NCI-H345 (cell line): ENCODE measurements at regions not wholly inside any gene's neighbourhood (a gene's known extent, or its start where the extent isn't known, plus 50 kb on each side); places are given as distances from the start of the nearest gene placed in this dataset.
"Not testable (repeated sequence)": the region's sequence is repeated elsewhere in the genome, so short reads cannot be mapped to it uniquely, and the experiment has no call there.

Experiments
- DNase-seq: peaks from one replicate; lab custom pipeline; 2025; lab: John Stamatoyannopoulos, UW

DNA sequence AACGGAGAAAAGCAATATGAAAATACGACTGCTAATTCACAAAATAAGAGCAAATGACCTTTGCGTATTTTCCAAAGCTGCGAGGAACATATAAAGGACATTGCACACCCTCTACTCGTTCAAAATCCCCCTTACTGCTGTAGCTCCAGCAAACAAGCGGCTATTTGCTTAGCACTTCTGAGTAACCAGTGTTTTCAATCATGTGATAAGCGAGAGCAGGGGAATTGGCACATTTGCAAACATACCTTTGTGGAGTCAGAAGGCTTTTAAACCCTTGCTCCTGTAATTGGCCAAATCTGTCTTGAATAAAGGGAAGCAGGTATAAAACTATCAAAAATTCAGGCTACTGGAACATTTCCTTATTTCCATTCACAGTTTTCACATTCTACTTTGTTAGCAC is 610.2 kb downstream of the UBE2NL start:
- DNase-seq = peak; percentile 16

DNA sequence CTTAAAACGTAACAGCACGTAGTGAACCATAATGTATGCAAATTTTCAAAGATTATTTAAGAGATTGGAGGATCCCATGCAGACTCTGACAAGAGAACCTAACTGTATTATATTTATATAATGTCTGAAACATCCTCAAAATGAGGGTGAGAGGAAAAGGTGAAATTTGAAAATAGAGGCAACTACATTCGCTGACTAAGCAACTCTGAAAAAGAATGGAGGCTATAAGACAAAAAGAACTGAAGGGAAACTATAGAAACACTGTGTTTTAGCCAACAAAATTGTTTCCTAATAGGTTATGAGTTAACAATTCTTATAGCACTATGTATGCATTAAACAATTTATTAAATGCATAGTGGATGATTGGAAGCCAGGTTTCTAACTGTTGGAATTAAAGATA is 648.0 kb downstream of the UBE2NL start:
- no peak for DNase-seq

DNA sequence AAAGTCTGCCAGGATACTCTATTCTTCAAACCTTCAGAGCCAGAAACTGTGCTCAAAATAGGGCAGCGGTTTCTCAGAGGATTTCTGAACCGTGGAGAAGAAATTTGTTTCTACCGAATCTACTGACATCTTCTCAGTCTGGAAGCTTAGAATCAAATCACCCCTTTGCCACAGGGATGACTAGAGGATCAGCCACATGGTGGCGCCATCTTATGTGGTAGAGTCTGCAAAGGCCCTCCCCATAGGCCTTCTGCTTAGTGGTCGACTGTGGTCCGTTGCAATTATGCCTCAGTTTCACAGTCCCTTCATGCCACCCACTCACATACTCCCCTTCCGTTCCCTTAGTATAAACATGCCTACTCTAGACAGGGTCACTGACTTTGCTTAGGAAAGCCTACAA is 680.7 kb upstream of the SPANXN1 start:
- peak; percentile 3 for DNase-seq

DNA sequence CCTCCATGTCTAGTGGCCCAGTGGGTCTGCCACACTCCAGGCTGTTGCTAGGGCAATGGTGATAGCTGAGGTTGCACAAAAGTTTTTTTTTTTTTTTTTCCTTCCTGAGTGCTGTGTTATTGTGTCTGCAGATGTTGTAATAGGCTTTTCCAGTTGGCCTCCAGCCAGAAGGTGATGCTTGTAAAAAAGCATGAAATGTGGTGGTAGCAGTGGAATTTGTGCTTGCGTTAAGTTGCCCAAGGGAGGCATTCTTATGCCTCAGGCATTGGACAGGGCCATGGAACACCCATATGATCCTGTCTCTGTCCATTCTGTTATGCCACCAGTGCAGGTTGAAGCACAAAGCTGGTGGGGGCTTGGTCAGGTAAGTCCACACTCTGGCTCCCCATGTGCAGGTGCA is 660.5 kb upstream of the SPANXN1 start:
- DNase-seq = peak; percentile 48

DNA sequence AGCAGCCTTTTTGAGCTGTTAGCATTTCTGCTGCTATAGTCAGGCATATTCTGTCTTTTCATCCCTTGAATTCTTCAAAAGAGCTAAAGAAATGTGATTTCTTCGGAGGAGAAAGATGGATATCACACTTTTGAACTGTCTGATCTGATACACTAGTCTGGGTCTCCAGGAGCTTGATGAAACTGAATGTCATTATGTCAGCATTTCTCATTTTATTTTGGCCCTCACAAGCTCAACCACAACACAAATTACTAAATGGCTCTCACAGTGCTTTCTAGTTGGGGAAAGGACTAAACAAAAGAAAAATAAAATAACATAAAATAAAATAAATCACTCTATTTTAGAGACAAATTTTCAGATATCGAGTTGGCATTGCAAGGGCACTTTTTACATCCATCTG is 655.3 kb upstream of the SPANXN1 start:
- DNase-seq = no peak

DNA sequence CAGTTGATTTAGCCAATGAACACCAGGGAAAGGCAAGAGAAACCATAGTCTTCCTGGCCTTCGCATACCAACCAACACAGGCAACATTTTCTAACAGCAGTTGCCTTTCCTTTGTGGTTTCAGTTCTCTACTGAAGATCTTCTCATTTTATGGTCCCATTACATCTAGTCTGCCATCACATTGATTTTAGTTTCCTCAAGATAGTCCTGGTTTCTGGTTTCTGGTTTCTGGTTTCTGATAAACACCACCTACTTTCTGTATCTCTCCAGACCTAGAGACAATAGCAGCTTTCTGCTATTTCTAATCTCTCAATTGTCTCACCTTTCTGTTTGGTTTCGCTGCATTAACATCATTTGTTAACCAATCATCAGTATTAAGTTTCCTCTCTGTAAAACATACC is 646.3 kb upstream of the SPANXN1 start:
- no peak for DNase-seq

DNA sequence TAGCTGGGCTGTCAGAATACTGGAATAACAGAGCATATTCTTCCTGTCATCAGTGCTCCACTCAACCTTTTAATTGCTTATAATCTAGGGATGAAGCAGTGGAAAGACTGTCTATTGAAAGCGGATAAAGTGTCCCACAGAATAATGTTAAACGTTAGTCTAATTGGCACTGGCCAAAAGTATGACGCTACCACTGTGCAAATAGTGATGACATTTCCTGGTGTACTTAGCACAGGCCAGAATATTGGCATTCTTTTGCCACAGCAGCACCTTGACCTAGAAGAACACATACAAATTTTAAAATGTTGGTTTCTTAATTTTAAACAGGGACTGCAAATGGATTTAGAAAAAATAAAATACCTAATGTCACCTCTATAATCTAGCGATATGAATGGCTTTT is 635.2 kb upstream of the SPANXN1 start:
- no peak for DNase-seq

DNA sequence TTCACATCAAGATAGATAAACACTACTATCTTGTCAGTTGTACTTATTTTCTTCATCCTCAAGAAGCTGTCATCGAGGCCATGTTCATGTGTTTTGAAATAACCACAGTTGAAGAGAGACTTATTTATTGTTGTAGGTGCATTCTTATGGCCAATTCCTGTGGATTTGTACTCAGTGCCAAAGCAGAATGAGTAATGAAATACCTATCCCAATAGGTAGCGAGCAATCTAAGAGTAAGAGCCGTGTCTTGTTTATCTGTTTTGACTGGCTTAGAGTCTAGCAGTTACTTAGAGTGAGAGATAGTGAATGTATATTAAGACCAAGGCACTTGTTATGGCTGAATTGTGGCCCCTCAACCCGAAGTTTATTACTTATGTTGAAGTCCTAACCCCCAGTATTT is 631.0 kb upstream of the SPANXN1 start:
- DNase-seq = no peak

DNA sequence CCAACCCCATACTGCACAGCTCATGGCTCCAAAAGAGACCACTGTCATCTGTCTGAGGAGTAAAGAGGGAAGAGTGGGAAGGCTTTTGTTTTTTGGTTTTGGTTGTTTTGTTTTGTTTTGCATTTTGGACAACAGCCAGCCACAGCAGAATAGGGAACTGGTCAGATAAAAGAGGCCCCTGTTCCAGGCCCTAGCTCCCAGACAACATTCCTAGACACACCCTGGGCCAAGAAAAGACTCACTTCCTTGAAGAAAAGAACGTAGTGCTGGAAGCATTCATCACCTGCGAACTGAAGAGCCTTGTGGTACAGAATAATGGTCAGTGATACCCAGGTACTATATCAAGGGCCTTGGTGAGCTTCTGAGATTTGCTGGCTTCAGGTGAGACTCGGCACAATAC is 619.4 kb upstream of the SPANXN1 start:
- no peak for DNase-seq

DNA sequence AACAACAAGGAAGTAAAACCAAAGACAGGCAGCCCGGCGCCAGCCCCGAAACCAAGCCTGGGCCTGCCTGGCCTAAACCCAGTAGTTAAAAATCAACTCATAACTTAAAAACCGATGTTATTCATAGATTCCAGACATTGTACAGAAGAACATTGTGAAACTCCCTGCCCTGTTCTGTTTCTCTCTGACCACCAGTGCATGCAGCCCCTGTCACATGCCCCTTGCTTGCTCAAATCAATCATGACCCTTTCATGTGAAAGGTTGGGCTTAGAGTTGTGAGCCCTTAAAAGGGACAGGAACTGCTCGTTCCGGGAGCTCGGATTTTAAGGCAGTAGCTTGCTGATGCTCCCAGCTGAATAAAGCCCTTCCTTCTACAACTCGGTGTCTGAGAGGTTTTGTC is 612.9 kb upstream of the SPANXN1 start:
- DNase-seq = not testable (repeated sequence)

DNA sequence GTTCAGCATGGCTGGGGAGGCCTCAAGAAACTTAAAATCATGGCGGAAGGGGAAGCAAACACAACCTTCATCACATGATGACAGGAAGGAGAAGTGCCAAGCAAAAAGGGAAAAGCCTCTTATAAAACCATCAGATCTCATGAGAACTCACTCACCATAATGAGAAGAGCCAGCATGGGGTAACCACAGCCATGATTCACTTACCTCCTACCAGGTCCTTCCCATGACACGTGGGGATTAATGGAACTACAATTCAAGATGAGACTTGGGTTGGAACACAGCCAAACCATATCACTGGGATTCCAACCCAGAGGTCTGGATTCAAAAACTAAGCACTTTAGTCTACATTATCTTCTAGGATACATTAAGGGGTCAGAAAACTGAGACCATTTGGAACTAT is 609.6 kb upstream of the SPANXN1 start:
- DNase-seq = no peak

DNA sequence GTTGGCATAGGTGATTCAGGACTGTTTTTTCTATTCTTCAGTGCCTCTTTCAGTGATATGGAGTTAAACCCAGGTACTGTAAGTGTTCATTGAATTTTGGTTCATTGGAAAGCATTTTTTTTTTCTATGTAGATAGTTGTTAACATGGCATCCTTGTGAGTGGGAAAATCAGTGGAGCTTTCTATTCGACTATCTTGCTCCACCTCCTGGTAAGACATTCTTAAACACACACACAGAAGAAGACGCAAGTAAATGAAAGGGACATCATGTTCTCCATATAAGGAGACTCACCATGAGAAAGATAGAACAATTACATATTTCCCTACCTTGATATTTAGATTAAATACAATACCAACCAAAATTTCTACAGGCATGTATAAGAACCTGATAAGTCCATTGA is 598.5 kb upstream of the SPANXN1 start:
- DNase-seq = no peak

DNA sequence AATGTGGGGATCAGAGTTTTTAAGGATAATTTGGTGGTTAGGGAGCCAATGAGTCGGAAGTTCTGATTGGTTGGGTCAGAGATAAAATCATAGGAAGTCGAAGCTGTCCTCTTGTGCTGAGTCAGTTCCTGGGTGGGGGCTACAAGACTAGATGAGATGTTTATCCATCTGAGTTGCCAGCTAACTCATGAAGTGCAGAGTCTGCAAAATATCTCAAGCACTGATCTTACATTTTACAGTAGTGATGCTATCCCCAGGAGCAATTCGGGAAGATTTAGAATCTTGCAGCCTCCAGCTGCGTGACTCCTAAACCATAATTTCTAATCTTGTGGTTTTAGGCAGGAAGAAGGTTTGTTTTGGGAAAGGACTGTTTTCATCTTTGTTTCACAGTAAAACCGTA is 565.8 kb upstream of the SPANXN1 start:
- DNase-seq = no peak

DNA sequence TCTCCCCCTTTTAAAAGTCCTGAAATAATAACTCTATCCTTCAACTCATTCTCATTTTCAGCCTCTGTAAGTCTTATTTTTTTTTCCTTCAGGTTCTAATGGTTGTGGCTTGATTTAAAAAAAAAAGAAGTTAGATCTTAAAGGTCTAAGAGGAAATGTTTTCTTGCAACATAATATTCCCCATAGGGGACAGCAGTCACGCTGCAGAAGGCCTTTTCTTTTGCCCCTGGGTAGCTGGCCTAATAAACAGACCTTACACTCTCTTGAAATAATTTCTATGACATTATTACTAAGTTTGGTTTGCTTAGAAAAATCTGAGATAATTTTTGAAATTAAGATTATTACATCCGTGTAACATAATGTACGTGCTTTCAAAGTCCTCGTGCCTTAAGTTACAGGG is 564.1 kb upstream of the SPANXN1 start:
- DNase-seq = no peak

DNA sequence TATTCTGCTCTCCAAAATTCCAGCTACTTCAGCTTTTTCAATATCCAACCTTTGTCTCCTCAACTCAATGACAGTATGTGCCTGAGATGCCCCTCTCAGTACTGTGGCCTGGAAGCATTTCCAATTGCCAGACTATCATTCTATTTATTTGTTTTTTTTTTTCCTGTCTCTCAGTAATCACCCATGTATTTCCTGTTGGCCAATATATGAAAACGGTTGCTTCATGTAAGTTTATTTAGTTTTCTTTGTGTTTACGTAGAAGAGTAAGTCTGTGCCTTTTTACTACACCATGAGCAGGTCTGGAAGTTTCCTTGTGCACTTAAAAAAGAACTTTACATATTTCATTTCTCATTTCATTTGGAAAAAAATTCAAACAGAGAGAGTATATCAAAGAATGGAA is 537.5 kb upstream of the SPANXN1 start:
- DNase-seq = no peak

DNA sequence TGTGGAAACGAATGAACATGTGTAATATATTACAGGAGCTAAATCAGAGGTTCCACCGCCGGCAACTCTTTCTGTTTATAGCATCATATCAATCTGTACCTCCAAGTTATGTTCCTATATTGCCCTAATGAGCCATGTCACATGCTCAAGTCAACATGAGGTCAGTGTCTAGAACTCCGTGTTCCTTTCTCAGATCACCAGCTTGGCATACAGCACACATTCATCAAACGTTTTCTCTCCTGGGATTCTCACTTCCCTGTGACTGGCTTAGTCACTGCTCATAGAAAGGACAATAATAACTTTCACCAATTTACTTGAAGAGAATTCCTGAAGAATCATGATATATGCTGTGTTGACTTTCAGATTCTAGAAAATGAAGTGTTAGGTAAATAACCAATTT is 532.0 kb upstream of the SPANXN1 start:
- DNase-seq = no peak

DNA sequence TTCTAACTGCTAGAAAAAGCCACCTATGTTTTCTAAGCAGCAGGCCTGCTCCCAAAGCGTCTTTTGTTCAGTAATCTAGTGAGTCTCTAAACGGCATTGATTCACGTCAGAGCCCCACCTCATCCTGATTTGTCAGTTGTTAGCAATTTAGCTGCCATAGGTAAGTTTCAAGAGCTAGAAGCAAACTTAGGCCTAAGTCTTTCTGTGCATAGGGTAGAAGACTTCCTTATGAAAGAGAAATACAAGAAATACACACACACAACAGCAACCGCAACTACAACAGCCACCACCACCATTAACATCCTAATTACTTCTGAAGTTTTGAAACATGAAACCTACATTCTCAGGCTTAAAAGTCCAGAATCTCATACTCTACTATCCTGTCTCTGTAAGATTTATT is 531.1 kb upstream of the SPANXN1 start:
- DNase-seq = no peak

DNA sequence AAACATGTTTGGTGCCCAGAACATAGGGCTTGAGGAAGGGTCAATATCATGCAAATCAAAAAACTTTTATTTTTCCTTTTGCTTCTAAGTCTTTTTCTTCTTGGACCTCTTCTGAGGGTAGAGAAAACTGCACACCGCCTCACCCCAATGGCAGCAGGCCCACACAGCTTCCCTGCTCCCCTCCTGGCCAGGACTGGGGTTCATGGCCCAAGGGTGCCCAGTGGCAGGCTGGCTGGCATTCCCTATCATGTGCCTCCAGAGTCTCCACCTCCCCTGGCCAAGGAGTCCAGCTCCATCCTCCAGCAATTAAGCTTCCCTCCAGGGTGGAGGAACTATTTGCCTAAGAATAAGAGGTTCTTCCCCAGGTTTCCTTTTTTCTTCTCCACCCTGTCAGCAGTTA is 529.6 kb upstream of the SPANXN1 start:
- DNase-seq = no peak

DNA sequence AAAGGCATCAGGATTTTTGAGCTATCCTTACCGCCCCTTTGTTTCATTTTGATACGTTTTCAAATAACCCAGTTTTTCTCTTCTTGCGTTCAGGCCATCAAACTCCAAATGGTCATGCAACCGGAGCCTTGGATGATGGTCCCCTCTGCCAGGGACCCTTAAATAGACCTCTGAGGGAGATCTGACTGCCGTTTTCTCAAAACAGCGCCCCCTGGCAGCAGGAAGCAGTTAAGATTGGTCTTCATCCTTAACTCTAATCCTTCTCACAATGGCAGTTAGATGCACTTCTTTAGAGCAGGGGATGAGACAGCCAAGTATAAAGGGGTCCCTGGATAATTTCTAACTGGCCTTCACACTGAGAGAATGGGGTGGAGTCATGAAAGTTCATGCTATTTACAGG is 525.0 kb upstream of the SPANXN1 start:
- DNase-seq = no peak

DNA sequence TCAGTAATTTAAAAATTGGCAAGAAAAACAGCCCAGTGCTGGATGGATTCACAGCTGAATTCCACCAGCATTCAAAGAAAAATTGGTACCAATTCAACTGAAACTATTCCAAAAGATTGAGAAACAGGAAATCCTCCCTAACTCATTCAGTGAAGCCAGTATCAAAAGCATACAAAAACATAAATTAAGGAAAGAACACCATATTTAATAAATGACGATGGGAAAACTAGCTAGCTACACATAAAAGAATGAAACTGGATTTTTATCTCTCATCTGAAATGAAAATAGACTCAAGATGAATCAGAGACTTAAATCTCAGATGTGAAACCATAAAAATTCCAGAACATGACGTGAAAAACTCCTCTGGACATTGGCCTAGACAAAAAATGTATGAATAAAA is 516.8 kb upstream of the SPANXN1 start:
- no peak for DNase-seq

DNA sequence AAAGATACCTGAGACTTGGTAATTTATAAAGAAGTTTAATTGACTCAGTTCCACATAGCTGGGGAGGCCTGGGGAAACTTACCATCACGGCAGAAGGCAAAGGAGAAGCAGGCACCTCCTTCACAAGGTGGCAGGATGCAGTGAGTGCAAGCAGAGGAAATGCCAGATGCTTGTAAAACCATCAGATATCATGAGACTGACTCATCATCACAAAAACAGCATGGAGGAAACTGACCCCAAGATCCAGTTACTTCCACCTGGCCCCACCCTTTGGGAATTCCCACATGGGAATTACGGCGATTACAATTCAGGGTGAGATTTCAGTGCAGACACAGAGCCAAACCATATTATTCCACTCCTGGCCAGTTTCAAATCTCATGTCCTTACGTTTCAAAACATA is 514.7 kb upstream of the SPANXN1 start:
- no peak for DNase-seq

DNA sequence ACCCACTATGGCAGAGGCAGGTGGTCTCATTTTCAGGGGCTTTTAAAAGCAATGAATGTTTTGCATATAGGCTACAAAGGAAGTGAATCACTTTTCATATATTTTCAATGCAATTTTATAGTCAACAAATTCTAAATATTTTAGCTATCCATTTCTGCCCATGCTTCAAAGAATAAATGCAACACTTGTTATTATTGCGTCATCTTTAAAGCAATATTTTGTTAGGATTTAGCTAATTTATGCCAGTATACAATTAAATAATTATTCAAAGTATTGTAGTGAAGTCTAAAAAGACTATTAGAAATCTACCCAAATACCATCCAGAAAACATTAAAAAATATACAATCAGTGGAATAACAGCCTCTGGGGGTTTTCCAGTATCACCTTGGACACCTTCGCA is 509.1 kb upstream of the SPANXN1 start:
- DNase-seq = no peak

DNA sequence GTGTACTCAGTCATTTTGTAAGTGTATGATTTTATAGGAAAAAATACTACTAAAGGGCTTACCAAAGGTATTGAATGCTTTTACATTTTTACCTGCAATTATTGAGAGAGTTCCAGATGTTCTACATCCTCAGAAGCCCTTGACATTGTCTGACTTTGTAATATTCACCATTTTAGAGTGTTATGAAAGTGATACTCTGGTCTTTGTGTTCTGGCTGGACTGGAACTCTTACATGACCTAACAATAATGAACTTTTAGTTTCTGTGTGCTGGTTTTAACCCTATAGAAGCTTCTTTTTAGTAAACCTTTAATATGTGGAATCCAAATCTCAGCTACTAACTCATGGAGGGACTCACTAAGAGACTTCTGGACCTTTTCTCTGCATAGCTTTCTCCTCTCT is 478.8 kb upstream of the SPANXN1 start:
- no peak for DNase-seq

DNA sequence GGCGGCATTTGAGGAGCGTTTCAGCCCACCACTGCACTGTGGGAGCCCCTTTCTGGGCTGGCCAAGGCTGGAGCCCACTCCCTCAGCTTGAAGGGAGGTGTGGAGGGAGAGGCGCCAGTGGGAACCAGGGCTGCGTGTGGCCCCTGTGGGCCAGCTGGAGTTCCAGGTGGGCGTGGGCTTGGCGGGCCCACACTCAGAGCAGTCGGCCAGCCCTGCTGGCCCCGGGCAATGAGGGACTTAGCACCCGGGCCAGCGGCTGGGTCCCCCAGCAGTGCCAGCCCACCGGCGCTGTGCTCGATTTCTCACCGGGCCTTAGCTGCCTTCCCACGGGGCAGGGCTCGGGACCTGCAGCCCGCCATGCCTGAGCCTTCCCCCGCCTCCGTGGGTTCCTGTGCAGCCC is 463.8 kb upstream of the SPANXN1 start:
- not testable (repeated sequence) for DNase-seq

DNA sequence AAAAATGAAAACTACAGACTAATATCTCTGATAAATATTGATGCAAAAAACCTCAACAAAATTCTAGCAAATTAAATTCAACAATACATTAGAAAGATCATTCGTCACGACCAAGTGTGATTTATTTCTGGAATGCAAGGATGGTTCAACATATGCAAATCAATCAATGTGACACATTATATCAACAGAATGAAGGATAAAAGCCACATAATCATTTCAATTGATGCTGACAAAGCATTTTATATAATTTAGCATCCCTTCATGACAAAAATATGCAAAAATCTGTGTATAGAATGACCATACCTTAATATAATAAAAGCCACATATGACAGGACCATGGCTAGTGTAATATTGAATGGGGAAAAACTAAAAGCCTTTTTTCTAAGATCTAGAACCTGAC is 457.2 kb upstream of the SPANXN1 start:
- DNase-seq = no peak
